Vagina (tissue), 2 donors: ENCODE measurements at regions not wholly inside any gene's neighbourhood (a gene's known extent, or its start where the extent isn't known, plus 50 kb on each side); places are given as distances from the start of the nearest gene placed in this dataset.

ENCODE experiments used
- DNase-seq, 2 donors: peaks; one replicate each; pipeline ENCODE4 v3.0.0-alpha.2; 2017; ENCODE audit errors: extremely low spot score in 2 of 2
- H3K27ac ChIP-seq: fragments of 200-600 bp; sonication (generic); one replicate; pipeline ENCODE4 v1.5.1; 2019
- H3K27me3 ChIP-seq: fragments of 200-600 bp; sonication (generic); one replicate; pipeline ENCODE4 v1.5.1; 2019
- H3K36me3 ChIP-seq, 2 donors: fragments of 200-600 bp; sonication (generic); one replicate each; pipeline ENCODE4 v1.5.1; 2017 to 2019
- H3K4me1 ChIP-seq: fragments of 200-600 bp; sonication (generic); one replicate; pipeline ENCODE4 v1.5.1; 2019
- H3K4me3 ChIP-seq, 2 donors: fragments of 200-600 bp; sonication (generic); 1 replicate in 1 of 2; 2 replicates in 1 of 2; pipeline ENCODE4 v1.5.1; 2016 to 2019
- H3K9me3 ChIP-seq: fragments of 200-600 bp; sonication (generic); one replicate; pipeline ENCODE4 v1.5.1; 2019
- POLR2A ChIP-seq, 2 donors: fragments of 450-650 bp; IDR thresholded peaks; one replicate each; pipeline ENCODE4 v1.6.1; 2017; ENCODE audit warnings: antibody characterized with exemption in 2 of 2, mild to moderate bottlenecking in 2 of 2, moderate library complexity in 2 of 2
- POLR2AphosphoS5 ChIP-seq, 2 donors: sonication (generic); formaldehyde crosslinking; IDR thresholded peaks; one replicate each; pipeline ENCODE4 v1.9.0; 2017; ENCODE audit warnings: antibody characterized with exemption in 2 of 2, mild to moderate bottlenecking in 2 of 2, low read depth in 1 of 2; ENCODE audit not compliant: insufficient read depth in 1 of 2
- intact Hi-C: fragments of 100-400 bp; cut with DNase I; formaldehyde crosslinking; loops from one replicate; pipeline ENCODE4 v1.15.1; 2023
- TF ChIP-seq, protein P1 (sequence below), 3 experiments: fragments of 450-650 bp in 2 of 3; fragments of 200-600 bp in 1 of 3; sonication (generic) in 1 of 3; IDR thresholded peaks; one replicate each; pipeline ENCODE4 v1.5.1; 2017 to 2019; ENCODE audit warnings: antibody characterized with exemption in 3 of 3, mild to moderate bottlenecking in 2 of 3, moderate library complexity in 2 of 3

GRCh38 chr15:77786181-77786890 lies 153.6 kb upstream of the LINGO1 start:
- H3K4me3 ChIP-seq, result no peak overlapping the region

GRCh38 chr15:77784361-77785292 lies 151.9 kb upstream of the LINGO1 start:
- Histone ChIP-seq H3K4me3 (no peak overlapping the region), H3K4me1 (no peaks in the 10 kb centered on the region), H3K27ac (no peak overlapping the region), H3K27me3 (no peaks in the 10 kb centered on the region), H3K36me3 (no peaks in the 10 kb centered on the region), H3K9me3 (no peaks in the 10 kb centered on the region)
- intact Hi-C loops, result no loop called here
- no peak for TF ChIP-seq POLR2AphosphoS5 (IDR thresholded peaks at IDR 0.05; ENCODE audit: insufficient read depth in 1 of 2, low read depth in 1 of 2)
- TF ChIP-seq POLR2A (IDR thresholded peaks at IDR 0.05), result no peak
- TF ChIP-seq, protein P1, sequence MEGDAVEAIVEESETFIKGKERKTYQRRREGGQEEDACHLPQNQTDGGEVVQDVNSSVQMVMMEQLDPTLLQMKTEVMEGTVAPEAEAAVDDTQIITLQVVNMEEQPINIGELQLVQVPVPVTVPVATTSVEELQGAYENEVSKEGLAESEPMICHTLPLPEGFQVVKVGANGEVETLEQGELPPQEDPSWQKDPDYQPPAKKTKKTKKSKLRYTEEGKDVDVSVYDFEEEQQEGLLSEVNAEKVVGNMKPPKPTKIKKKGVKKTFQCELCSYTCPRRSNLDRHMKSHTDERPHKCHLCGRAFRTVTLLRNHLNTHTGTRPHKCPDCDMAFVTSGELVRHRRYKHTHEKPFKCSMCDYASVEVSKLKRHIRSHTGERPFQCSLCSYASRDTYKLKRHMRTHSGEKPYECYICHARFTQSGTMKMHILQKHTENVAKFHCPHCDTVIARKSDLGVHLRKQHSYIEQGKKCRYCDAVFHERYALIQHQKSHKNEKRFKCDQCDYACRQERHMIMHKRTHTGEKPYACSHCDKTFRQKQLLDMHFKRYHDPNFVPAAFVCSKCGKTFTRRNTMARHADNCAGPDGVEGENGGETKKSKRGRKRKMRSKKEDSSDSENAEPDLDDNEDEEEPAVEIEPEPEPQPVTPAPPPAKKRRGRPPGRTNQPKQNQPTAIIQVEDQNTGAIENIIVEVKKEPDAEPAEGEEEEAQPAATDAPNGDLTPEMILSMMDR (IDR thresholded peaks at IDR 0.05), result no peak
- no peak for DNase-seq

More at GRCh38 chr15:77786181-77786890, 153.6 kb upstream of the LINGO1 start:
- Histone ChIP-seq H3K9me3 (no peaks in the 10 kb centered on the region), H3K27ac (no peak overlapping the region), H3K36me3 (no peaks in the 10 kb centered on the region), H3K27me3 (no peaks in the 10 kb centered on the region), H3K4me1 (no peaks in the 10 kb centered on the region)
- no peak for DNase-seq
- TF ChIP-seq, protein P1 (IDR thresholded peaks at IDR 0.05), result no peak
- no peak for TF ChIP-seq POLR2A (IDR thresholded peaks at IDR 0.05)
- TF ChIP-seq POLR2AphosphoS5 (IDR thresholded peaks at IDR 0.05; ENCODE audit: insufficient read depth in 1 of 2, low read depth in 1 of 2), result no peak
- intact Hi-C loops, result no loop called here

DNA sequence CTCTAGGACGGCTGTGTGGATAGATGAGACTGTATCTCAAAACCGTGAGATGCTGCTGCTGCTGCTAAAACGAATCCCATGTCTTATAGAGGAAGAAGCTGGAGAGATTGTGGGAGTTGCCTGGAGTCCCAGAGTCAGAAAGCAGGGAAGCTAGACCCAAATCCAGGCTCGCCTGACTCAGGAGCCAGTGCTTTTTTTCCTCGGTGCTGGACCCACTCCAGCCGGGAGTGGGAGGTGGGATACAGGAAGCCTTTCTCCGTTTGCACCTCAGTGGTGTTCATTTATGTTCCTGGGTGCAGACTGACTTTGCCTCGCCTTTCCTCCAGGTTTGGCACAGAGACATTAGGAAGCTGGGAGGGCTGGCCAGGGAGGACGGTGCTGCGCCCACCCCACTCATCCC lies 150.9 kb upstream of the LINGO1 start:
- no peak for TF ChIP-seq POLR2AphosphoS5 (IDR thresholded peaks at IDR 0.05; ENCODE audit: insufficient read depth in 1 of 2, low read depth in 1 of 2)
- no peak for TF ChIP-seq POLR2A (IDR thresholded peaks at IDR 0.05)
- TF ChIP-seq, protein P1 (IDR thresholded peaks at IDR 0.05), result no peak
- H3K27ac ChIP-seq, result no peak overlapping the region
- H3K27me3 ChIP-seq, result no peaks in the 10 kb centered on the region

DNA sequence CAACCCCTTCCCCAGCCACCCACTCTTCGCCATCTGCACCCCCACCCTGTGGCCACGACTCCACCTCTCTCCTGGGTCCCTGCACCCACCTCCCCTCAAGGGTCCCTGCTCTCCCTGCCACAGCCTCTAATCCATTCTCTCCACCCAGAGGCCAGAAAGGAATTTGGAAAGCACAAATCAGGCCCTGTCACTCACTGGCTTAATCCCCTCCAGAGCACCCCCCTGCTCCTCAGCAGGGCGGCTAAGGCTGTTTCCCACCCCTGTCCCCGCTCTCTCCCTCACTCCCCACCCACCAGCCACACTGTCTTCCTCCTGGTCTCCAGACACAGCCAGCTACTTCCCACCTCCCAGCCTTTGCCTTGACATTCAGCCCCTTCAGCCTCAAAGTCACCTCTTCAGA lies 150.0 kb upstream of the LINGO1 start:
- no peaks in the 10 kb centered on the region for H3K4me1 ChIP-seq
- intact Hi-C loops, result no loop called here
- no peak overlapping the region for H3K4me3 ChIP-seq
- TF ChIP-seq, protein P1 (IDR thresholded peaks at IDR 0.05), result no peak
- TF ChIP-seq POLR2AphosphoS5 (IDR thresholded peaks at IDR 0.05; ENCODE audit: insufficient read depth in 1 of 2, low read depth in 1 of 2), result no peak
- TF ChIP-seq POLR2A (IDR thresholded peaks at IDR 0.05), result no peak
- H3K36me3 ChIP-seq, result no peaks in the 10 kb centered on the region
- no peaks in the 10 kb centered on the region for H3K9me3 ChIP-seq
- H3K27me3 ChIP-seq, result no peaks in the 10 kb centered on the region
- no peak for DNase-seq
- H3K27ac ChIP-seq, result no peak overlapping the region

More for the DNA sequence above, 150.9 kb upstream of the LINGO1 start:
- H3K9me3 ChIP-seq, result no peaks in the 10 kb centered on the region
- no peaks in the 10 kb centered on the region for H3K4me1 ChIP-seq
- no peak for DNase-seq
- intact Hi-C loops, result no loop called here
- no peak overlapping the region for H3K4me3 ChIP-seq
- no peaks in the 10 kb centered on the region for H3K36me3 ChIP-seq

GRCh38 chr15:77781946-77782240 lies 149.2 kb upstream of the LINGO1 start:
- Histone ChIP-seq H3K27ac (no peak overlapping the region), H3K9me3 (no peaks in the 10 kb centered on the region), H3K36me3 (no peaks in the 10 kb centered on the region), H3K27me3 (no peaks in the 10 kb centered on the region), H3K4me1 (no peaks in the 10 kb centered on the region), H3K4me3 (no peak overlapping the region)
- intact Hi-C loops, result no loop called here
- TF ChIP-seq, protein P1 (IDR thresholded peaks at IDR 0.05), result no peak
- no peak for TF ChIP-seq POLR2AphosphoS5 (IDR thresholded peaks at IDR 0.05; ENCODE audit: insufficient read depth in 1 of 2, low read depth in 1 of 2)
- TF ChIP-seq POLR2A (IDR thresholded peaks at IDR 0.05), result no peak
- DNase-seq, result no peak
